Stimulated activated CD8-positive, alpha-beta memory T cell treated with anti-CD3 and anti-CD28 coated beads, Interleukin-15, amount 100 ng/mL, for 4 hours (primary cell): ENCODE measurements at regions not wholly inside any gene's neighbourhood (a gene's known extent, or its start where the extent isn't known, plus 50 kb on each side); places are given as distances from the start of the nearest gene placed in this dataset.
"Not testable (repeated sequence)": the region's sequence is repeated elsewhere in the genome, so short reads cannot be mapped to it uniquely, and the experiment has no call there.

Source experiments
- DNase-seq, 2 donors: peaks; one replicate each; pipeline ENCODE4 v3.0.0-alpha.2; 2020; ENCODE audit warnings: low read depth in 2 of 2

DNA sequence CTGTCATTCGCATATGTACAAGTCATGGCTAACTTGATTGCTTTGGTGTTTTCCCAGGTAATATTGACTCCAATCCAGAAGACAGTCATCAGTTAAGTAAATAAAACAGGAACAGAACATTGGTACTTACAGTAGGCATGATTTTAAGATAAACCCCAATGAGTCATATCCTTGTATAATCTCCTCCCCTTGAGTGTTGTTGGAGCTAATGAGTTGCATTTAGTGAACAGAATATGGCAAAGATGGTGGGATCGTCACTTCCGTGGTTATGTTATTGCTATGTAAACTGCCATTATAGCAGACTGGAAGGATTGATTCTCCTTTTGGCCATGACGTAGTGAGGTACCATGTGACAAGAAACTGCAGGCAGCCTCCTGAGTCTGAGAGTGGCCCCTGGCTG is 102.2 kb downstream of the TMX1 start:
- no peak for DNase-seq

DNA sequence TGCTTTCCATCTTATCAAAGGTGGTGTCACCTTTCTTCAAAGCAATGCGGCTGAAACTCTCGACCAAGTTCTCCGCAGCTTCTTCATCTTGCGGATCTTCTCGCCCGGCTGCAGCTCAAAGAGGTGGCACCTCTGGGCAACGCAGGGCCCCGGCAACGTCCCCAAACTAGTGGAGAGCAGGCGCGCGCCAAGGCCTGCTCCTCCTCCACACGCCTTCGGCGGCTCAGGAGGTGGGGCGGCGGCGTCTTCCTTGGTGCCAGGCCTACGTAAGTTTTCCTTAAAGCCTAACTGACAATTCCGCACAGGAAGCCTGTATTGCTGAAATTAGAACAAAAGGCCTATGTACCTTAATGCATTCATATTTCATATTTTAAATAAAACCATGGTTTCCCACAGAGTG is 112.0 kb downstream of the TMX1 start:
- no peak for DNase-seq

DNA sequence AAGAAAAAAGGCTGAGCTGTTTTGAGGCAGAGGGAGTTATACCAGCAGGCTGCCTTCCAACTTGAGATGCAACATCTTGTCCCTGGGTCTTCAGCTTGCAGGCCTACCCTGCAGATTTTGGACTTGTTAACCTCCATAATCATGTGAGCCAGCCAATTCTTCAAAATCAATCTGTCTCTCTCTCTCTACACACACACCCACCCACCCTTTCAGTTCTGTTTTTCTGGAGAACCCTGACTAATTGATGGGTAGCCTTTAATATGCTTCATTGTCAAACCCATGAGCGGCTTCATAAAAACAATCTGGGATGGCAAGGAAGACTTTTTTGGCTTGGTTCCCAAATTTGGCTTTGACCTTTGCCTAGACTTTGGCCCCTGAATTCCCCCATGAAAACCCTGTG is 113.9 kb downstream of the TMX1 start:
- no peak for DNase-seq

GRCh38 chr14:51354846-51355245 is 114.8 kb downstream of the TMX1 start:
- DNase-seq, result no peak

DNA sequence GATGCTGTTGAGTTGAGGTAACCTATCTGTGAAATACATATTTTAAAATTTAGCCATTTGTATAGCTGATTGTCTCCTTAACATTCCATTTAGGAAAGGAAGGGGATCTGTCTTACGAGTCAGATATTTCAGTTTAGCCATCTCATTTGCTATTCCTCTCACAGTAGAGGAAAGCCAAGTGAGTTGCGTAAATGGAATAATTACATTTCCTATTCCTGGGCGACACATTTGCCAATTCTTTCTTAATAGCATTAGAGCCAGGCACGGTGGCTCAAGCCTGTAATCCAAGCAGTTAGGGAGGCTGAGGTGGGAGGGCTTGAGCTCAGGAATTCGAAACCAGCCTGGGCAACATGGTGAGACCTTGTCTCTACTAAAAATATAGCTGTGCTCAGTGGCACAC is 116.3 kb downstream of the TMX1 start:
- DNase-seq, result no peak

DNA sequence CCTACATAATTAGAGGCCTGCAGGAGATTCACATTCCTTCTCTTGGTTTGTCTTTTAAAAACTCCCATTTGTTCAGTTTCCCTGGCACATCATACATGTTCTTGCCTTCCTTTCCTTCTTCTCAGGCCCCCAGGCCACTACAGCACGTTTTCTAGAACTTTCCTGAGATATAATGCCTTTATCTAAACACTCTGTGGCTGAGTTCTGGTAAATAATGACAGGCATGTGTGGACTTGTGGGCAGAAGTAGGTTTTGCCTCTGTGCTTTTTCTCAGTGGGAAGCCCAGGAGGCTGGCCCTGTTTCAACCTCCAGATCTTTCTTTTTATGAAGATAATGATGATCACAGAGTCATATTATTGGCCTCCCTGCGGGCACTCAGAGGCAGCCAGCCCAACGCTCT is 117.2 kb downstream of the TMX1 start:
- DNase-seq, result no peak

DNA sequence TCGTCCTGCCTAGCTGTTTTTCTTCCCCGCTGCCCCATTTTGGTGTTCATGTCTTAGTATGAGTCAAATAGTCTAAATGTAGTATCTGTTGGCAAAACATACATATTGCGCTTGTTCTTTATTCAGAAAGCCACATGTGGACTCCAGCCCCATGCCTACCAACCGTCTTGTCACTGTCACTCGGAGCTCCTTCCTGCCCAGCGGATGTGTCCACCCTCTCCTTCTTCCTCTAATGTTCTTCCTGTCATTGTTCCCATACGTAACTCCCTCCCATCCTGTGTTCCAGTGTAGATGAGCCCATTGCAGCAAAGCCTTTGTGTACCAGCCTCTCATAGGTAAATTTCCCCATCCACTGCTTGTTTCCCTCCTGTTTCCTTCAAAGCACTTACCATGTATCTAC is 120.5 kb downstream of the TMX1 start:
- no peak for DNase-seq

- no peak for DNase-seq
Observed at GRCh38 chr14:51365241-51365965, 125.4 kb downstream of the TMX1 start.

- not testable (repeated sequence) for DNase-seq
Observed at GRCh38 chr14:51366460-51366859, 126.4 kb downstream of the TMX1 start.

- not testable (repeated sequence) for DNase-seq
Observed at GRCh38 chr14:51366866-51367599, 127.0 kb downstream of the TMX1 start.

- no peak for DNase-seq
Observed at GRCh38 chr14:51367600-51367931, 127.5 kb downstream of the TMX1 start.

- no peak for DNase-seq
Observed at GRCh38 chr14:51368721-51369163, 128.7 kb downstream of the TMX1 start.

GRCh38 chr14:51369814-51370213 is 129.8 kb downstream of the TMX1 start:
- DNase-seq, result no peak

DNA sequence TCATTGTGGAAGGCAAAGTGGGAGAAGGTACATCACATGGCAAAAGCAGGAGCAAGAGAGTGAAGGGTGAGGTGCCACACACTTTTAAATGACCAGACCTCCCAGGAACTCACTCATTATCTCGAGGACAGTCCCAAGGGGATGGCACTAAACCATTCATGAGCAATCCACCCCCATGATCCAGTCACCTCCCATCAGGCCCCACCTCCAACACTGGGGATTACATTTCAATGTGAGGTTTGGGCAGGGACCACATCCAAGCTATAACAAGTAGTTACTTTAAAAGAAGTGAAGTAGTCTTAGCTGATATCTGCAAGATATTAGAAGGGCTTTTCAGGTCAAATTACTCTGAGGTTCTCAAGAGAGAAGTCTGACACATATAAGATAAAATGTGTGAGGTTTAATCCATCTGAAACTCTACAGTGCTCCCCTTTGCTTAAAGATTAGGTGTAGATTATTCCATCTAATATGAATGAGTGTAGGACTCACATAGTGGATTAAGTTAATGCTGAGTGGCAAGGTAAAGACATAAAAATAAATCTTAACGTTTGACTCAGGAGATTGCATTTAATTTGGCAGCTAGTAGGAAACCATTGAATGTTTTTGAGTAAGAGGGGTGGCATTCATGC is 130.8 kb downstream of the TMX1 start:
- no peak for DNase-seq

- DNase-seq, result not testable (repeated sequence)
Observed at GRCh38 chr14:51377186-51377585, 137.1 kb downstream of the TMX1 start.

- no peak for DNase-seq
Observed at GRCh38 chr14:51382506-51382905, 142.5 kb downstream of the TMX1 start.

- DNase-seq, result no peak
Observed at GRCh38 chr14:51386411-51386810, 146.4 kb downstream of the TMX1 start.

DNA sequence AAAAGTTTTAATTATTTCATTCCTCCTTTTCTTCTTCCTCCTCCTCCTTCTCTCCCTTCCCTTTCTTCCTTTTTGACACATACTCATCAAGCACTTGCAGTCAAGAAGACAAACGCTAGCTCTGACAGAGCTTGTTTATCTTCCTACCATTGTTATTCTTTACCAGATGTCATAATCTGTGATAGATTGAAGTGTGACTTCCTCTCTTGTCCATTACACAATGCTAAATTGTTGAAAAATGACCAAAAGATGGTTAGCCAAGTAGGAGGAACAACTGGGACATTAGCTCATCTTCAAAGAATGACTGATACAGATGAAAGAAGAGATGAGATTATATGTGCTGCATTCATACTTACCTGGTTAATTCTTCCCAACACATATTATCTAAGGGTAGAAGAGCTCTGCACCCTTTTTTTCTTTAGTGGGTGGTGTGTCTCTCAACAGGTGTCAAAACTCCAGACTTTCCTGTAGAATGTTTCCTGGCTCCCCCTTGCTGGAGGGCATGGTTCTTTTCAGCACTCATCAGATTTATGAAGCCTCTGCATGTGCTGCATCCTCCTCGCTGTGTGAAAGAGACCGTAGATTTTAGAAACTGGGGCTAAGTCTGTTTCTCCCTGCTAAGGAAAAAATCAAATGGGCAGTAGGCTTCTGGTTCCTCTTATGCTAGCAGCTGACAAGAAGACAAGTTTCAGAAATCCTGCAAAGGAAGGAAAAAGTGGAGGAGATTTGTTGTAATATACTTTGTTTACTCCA is 147.1 kb downstream of the TMX1 start:
- DNase-seq, result no peak

DNA sequence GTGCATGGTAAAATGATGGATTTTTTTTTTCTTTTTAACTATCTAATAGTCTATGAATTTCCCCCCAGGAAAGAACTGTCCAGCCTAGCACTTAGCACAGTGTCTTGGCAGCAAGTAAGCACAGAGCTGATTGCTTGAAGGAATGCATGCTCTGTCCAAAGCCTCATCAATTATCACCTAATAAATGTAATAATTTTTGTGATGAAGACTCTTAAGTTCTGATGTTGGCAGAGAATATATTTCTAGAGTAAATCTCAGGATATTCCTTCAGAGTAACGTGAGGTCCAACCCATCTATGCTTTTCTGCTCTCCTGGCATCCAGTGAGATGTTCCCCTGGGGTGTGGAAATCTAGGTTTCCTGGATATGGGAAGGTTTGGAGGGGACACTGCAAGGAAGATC is 152.4 kb downstream of the TMX1 start:
- no peak for DNase-seq

- no peak for DNase-seq
Observed at GRCh38 chr14:51394384-51394783, 154.3 kb downstream of the TMX1 start.

DNA sequence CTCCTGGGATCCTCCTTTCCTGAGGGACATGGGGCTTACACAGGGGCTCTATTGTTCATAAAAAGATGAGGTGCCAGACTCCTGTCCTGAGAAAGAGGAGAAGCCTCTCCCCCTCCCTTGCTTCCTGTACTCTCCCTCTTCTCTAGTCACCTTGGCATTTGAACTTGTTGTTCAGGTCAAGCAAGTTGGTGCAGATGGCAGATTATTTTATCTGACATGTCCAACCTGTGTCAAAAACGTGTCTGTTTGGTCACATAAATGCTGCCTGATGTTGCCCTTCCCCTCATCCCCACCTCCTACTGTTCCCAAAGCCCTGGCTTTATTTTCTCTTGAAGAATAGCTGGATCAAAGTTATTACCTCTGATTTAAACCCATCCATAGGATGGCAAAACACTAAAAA is 154.8 kb downstream of the TMX1 start:
- no peak for DNase-seq

DNA sequence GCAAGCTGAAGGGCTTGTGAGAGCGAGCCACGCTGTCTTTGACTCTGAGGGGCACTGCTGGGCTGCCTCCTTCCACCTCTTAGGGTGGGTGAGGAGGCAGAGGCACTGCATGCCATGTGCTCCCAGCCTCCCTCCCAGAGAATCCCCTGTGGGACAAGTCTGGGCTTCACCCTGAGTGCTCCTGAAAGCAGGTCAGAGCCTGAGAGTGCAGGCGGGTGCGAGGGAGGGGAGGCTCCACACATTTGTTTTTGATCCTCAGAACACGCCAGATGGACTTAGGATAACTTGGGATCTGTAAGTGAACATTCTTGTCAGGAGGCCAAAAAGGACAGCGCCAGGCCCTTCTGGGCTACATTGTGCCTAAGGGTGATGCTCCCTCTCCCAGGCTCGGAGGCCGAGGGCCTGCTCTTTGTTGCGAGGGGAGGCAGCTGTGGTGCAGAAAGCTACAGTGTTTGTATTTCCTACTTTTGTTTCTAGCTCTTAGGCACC is 155.4 kb downstream of the TMX1 start:
- DNase-seq, result no peak
